OCI-LY7 (cell line): ENCODE measurements at regions not wholly inside any gene's neighbourhood (a gene's known extent, or its start where the extent isn't known, plus 50 kb on each side); places are given as distances from the start of the nearest gene placed in this dataset.

Source experiments
- BruUV-seq: library from RNA; stranded (reverse); fragments of 400-500 nt; replicated peaks from 2 replicates; lab custom pipeline; 2021; lab: Mats Ljungman, UMichigan
- CTCF ChIA-PET: fragments of 300-600 bp; sonication (Branson Sonifier 250); formaldehyde crosslinking; loops from one replicate; lab custom pipeline; 2022; ENCODE audit warnings: antibody characterized with exemption; ENCODE audit not compliant: unreplicated experiment; lab: Charles Lee
- POLR2A ChIA-PET: fragments of 300-600 bp; sonication (Branson Sonifier 250); formaldehyde crosslinking; loops from one replicate; lab custom pipeline; 2022; ENCODE audit warnings: antibody characterized with exemption; lab: Charles Lee
- DNase-seq: peaks from one replicate; pipeline ENCODE4 v3.0.0-alpha.2; 2015; ENCODE audit warnings: low spot score
- H2AFZ ChIP-seq: fragments of 200-600 bp; sonication (generic), shearing (Covaris generic); 2 replicates; pipeline ENCODE4 v1.6.1; 2014; ENCODE audit warnings: mild to moderate bottlenecking, antibody characterized with exemption, low read length, moderate library complexity
- H3K27ac ChIP-seq: fragments of 200-600 bp; sonication (generic); 2 replicates; pipeline ENCODE4 v1.5.1; 2014; ENCODE audit warnings: mixed run types, low read depth, mild to moderate bottlenecking, moderate library complexity, low read length, inconsistent platforms; ENCODE audit not compliant: poor library complexity, severe bottlenecking
- H3K36me3 ChIP-seq: fragments of 200-600 bp; sonication (generic); 2 replicates; pipeline ENCODE4 v1.6.1; 2014; ENCODE audit warnings: mild to moderate bottlenecking, antibody characterized with exemption, low read length, moderate library complexity, mixed read lengths; ENCODE audit not compliant: insufficient read depth
- H3K4me1 ChIP-seq: fragments of 200-600 bp; sonication (generic); 2 replicates; pipeline ENCODE4 v1.5.1; 2014; ENCODE audit warnings: mild to moderate bottlenecking, low read length; ENCODE audit not compliant: insufficient read depth, poor library complexity, severe bottlenecking
- H3K4me2 ChIP-seq: fragments of 200-600 bp; sonication (generic); 2 replicates; pipeline ENCODE4 v1.6.1; 2014; ENCODE audit warnings: mild to moderate bottlenecking, low read length
- H3K4me3 ChIP-seq: fragments of 200-600 bp; sonication (generic); 2 replicates; pipeline ENCODE4 v1.5.1; 2014; ENCODE audit warnings: mild to moderate bottlenecking, low read depth, low read length; ENCODE audit not compliant: poor library complexity, severe bottlenecking
- H3K79me2 ChIP-seq: fragments of 200-600 bp; sonication (generic); 2 replicates; pipeline ENCODE4 v1.6.1; 2016; ENCODE audit warnings: low read depth, mild to moderate bottlenecking, low read length, moderate library complexity, mixed read lengths; ENCODE audit not compliant: insufficient read depth
- H3K9me2 ChIP-seq: fragments of 200-600 bp; sonication (generic); 2 replicates; pipeline ENCODE4 v1.6.1; 2016; ENCODE audit warnings: mild to moderate bottlenecking, low read length, mixed read lengths; ENCODE audit not compliant: insufficient read depth
- H3K9me3 ChIP-seq: fragments of 200-600 bp; sonication (generic); 2 replicates; pipeline ENCODE4 v1.6.1; 2014; ENCODE audit warnings: mild to moderate bottlenecking, mixed run types, low read length, mixed read lengths
- H4K20me1 ChIP-seq: fragments of 200-600 bp; sonication (generic); 2 replicates; pipeline ENCODE4 v1.6.1; 2014; ENCODE audit warnings: mild to moderate bottlenecking, antibody characterized with exemption, low read length, moderate library complexity, mixed read lengths; ENCODE audit not compliant: insufficient read depth
- EZH2phosphoT487 ChIP-seq: fragments of 200-600 bp; sonication (generic); IDR thresholded peaks from 2 replicates; pipeline ENCODE4 v1.6.1; 2018; ENCODE audit warnings: low read depth, borderline replicate concordance, mild to moderate bottlenecking, mixed run types, antibody characterized with exemption, low read length, moderate library complexity, mixed read lengths
- intact Hi-C: fragments of 100-400 bp; cut with micrococcal nuclease; formaldehyde crosslinking; loops from one replicate; pipeline ENCODE4 v1.10.0; 2022; ENCODE audit not compliant: unreplicated experiment
- TF ChIP-seq, protein P1 (sequence below): fragments of 200-600 bp; sonication (generic); conservative IDR thresholded peaks from 2 replicates; pipeline ENCODE4 v1.5.1; 2014; ENCODE audit warnings: mild to moderate bottlenecking, antibody characterized with exemption, low read length, moderate library complexity, mixed read lengths

GRCh38 chr9:115525111-115526058 lies 407.4 kb upstream of the TNC start:
- no TSS peak for BruUV-seq
- POLR2A ChIA-PET: no interaction called here
- Histone ChIP-seq H3K9me2 (no peaks in the 10 kb centered on the region), H3K4me1 (no peaks in the 10 kb centered on the region), H3K9me3 (no peaks in the 10 kb centered on the region), H3K4me3 (no peak overlapping the region), H3K36me3 (no peaks in the 10 kb centered on the region), H3K79me2 (no peaks in the 10 kb centered on the region), H2AFZ (no peak overlapping the region), H3K27ac (no peak overlapping the region), H3K4me2 (no peak overlapping the region), H4K20me1 (no peaks in the 10 kb centered on the region)
- intact Hi-C loops: no loop called here
- no peak for DNase-seq
- CTCF ChIA-PET: no interaction called here
- no peak for TF ChIP-seq EZH2phosphoT487
- TF ChIP-seq, protein P1, sequence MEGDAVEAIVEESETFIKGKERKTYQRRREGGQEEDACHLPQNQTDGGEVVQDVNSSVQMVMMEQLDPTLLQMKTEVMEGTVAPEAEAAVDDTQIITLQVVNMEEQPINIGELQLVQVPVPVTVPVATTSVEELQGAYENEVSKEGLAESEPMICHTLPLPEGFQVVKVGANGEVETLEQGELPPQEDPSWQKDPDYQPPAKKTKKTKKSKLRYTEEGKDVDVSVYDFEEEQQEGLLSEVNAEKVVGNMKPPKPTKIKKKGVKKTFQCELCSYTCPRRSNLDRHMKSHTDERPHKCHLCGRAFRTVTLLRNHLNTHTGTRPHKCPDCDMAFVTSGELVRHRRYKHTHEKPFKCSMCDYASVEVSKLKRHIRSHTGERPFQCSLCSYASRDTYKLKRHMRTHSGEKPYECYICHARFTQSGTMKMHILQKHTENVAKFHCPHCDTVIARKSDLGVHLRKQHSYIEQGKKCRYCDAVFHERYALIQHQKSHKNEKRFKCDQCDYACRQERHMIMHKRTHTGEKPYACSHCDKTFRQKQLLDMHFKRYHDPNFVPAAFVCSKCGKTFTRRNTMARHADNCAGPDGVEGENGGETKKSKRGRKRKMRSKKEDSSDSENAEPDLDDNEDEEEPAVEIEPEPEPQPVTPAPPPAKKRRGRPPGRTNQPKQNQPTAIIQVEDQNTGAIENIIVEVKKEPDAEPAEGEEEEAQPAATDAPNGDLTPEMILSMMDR: no peak

DNA sequence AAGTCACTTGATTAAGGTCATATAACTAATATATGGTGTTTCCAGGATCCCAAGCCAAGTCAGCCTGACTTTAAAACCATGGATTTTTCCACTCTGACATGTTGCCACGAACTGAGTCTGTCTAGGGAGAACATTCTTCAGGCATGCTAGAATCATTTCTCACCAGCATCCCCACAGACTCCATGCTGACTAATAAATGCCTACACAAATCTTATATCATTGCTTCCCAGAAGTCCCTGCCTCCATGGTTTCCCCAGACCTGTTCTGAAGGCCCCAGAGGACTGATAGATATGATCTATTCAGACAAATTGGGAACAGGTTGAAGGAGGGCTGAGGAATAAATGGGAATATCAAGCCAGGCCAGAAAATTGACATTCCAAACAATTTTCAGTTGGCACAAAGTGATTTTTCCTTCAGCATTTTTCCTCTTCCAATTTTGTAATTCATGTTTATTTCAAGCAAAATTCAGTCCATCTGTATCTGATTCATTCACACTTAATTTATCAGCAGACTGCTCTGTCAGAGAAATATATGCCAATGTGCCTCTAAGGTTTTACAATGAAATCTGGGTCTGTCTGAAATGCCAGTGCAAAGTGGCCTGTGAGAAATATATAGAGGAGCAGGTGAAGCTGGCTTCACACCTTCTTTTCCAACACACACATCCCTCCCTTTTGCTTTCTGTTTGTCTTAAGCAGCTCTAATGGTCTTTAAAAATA lies 413.6 kb upstream of the TNC start:
- intact Hi-C loops: no loop called here
- H4K20me1 ChIP-seq: no peaks in the 10 kb centered on the region
- H3K79me2 ChIP-seq: no peaks in the 10 kb centered on the region
- ChIA-PET POLR2A (interaction anchor here (0.7 kb wide), 1 partner anchor 40 kb away, joined by 4 read pairs; no protein-coding TSS in a partner anchor), CTCF (no interaction called here)
- H3K4me3 ChIP-seq: no peak overlapping the region
- H3K9me2 ChIP-seq: no peaks in the 10 kb centered on the region
- no peak overlapping the region for H2AFZ ChIP-seq
- TF ChIP-seq, protein P1: no peak
- TF ChIP-seq EZH2phosphoT487: no peak
- no peaks in the 10 kb centered on the region for H3K36me3 ChIP-seq
- no peak for DNase-seq
- H3K9me3 ChIP-seq: no peaks in the 10 kb centered on the region
- no TSS peak for BruUV-seq
- no peaks in the 10 kb centered on the region for H3K4me1 ChIP-seq
- H3K4me2 ChIP-seq: no peak overlapping the region
- H3K27ac ChIP-seq: no peak overlapping the region
